Activated CD8-positive, alpha-beta memory T cell treated with anti-CD3 and anti-CD28 coated beads, Interleukin-2, amount 50 U/mL, for 24 hours (primary cell): ENCODE measurements at regions not wholly inside any gene's neighbourhood (a gene's known extent, or its start where the extent isn't known, plus 50 kb on each side); places are given as distances from the start of the nearest gene placed in this dataset.

Experiments used
- DNase-seq: peaks from one replicate; pipeline ENCODE4 v3.0.0-alpha.2; 2020; ENCODE audit errors: extremely low read depth

- no peak for DNase-seq
Measured at GRCh38 chr1:38718031-38718430, 141.5 kb downstream of the RRAGC start.

DNA sequence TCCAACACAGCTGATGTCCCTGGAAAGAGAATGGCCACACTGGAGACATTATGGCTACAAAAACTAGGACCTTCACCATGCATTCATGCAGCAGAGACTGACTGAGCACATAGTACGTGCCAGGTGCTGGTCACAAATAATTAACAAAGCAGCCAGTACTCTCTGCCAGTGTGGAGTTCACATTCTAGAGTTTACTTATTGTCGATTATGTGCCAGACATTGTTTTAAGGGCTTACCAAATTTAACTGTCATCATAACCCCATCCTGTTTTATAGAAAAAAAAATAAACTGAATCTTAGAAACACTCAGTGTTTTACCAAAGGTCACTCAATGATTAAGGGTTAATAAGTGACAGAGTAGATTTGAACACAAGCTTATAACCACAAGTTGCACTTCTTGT lies 143.3 kb downstream of the RRAGC start:
- DNase-seq = no peak

DNA sequence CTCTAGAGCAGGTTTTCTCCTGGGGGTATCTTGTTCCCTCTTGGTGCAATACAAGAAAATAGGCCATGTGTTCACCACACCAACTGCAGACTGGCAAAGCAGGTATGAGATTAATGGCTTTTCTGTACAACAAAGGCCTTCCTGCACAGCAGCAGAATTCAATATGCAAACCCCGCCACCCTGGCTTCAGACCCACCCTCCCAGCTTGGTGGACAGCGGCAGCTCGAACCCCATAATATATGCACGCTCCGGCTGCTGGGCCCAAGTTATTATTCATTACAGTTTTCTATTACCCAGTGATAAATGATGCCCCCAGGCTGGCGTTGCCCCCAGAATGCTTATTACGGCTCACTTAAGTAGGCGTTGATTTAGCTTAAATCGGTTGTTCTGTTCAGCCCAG lies 144.2 kb downstream of the RRAGC start:
- DNase-seq = no peak

DNA sequence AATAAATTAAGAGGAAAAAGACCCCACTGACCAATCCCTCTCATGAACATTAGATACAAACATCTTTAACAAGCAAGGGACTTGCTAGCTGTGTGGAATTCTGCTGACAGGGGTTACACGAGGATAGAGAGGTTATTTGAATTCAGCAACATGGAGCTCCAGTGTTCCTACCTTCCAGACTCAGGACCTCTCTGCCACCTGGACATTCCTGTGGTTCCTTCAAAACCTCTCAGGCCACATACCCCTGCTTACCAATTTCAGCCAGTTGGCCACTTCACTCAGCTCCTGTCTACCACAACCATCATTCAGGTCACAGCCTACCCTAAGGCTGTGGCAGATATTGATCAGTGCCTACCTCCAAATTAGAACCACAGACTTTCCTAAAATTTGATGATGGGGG lies 147.5 kb downstream of the RRAGC start:
- DNase-seq = no peak

DNA sequence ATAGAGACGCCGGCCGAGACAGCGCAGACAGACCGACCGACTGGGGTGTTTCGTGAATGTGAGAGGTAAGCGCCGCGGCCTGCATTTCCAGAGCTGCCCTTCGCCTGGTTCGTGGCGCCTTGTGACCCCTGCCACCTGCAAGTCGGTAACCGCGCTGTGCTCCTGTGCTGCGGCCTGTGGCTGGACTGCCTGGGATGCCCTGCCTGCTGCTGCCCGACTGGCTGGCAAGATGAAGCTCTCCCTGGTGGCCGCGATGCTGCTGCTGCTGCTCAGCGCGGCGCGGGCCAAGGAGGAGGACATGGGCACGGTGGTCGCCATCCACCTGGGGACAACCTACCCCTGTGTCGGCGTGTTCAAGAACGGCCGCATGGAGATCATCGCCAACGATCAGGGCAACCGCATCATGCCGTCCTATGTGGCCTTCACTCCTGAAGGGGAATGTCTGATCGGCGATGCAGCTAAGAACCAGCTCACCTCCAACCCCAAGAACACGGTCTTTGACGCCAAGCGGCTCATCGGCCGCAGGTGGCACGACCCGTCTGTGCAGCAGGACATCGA lies 150.8 kb downstream of the RRAGC start:
- DNase-seq = no peak

- no peak for DNase-seq
Measured at GRCh38 chr1:38701088-38701487, 158.5 kb downstream of the RRAGC start.

DNA sequence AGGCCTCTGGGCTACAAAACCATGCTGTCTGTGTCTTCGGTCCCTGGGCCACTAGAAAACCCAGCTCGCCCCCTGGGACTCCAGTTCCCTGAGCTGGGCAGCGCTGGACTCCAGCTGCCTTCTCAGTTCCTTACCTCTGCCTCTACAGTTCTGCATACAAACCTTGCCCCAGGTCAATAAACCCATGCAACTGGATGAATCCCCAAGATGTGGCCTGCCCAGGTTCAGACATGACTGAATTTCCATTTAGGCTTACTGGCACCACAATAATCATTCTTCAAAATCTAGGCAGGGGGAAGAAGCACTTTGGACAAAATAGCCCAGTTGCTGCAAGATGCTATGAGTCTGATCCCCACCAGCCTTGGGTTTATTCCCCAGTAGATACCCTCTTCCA lies 159.5 kb downstream of the RRAGC start:
- DNase-seq = no peak

- DNase-seq = no peak
Measured at GRCh38 chr1:38699330-38700076, 160.1 kb downstream of the RRAGC start.

DNA sequence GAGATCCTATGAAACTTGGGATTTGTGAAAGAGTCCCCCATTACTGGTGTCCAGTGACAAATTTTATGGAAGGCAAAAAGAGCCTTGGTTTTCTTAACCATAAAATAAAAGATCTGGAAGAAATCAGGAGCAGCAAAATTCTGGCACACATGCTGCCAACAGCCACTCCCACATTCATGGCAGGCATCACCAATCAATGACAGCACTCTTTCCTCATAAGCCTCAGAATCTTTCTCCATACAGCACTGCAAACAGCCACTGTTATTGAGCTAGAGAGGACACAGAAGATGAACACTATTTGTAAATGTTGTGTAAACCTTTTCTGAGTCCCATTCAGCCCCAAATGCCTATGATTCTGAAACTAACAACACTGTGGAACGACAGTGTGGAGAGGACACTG lies 162.2 kb downstream of the RRAGC start:
- no peak for DNase-seq

DNA sequence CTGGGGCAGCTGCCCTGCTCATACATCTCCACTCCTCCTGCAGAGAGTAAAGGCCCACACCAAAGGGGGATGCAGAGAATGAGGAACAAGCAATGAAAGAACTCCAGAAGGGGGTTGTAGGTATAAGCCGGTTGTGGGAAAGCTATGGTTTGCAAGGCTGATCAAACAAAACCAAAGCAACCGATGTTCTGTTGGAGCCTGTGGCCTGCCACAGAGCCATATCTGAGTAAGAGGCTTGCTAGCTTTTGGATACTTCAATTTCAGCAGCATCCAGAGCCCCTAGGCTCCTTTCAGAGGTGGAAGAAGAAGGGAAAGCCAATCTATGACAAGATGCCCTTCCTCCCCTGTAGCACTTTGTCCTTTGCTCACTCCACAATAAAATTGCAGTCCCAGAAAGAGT lies 163.2 kb downstream of the RRAGC start:
- DNase-seq = no peak

DNA sequence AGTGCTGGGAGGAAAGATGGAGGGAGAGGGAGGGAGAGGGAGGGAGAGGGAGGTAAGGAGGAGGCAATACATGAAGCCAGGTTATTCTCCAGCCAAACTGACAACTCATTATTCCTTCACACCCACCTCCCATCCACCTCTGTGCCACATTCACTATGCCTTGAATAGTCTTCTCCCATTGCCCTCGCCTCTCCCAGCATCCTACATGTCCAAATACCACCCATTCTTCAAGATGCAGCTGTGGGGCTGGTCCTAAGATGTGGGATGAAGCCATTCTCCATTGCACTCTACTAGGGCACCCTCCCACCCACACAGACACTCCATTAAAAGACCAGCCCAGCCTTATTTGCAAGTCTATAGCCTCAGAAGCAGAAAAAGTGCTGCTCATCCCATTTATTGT lies 165.8 kb downstream of the RRAGC start:
- no peak for DNase-seq

DNA sequence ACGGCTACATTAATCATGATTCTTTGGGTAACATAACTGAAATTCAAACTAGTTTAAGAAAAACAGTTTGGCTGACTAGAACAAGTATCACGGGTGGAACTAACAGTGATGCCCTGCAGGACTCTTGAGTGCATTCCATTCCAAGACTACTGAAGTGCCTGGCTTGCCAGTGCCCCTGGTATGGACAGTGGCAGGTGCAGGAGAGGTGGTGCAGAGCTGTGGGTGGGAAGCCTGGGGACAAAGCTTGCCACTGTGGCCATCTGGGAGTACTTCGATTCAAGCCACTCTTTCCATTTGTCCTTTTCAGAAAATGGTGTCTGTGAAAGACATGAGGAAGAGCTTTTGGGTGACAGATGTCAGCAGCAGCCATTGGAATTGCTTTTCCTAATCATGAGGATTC lies 166.5 kb downstream of the RRAGC start:
- DNase-seq = no peak

DNA sequence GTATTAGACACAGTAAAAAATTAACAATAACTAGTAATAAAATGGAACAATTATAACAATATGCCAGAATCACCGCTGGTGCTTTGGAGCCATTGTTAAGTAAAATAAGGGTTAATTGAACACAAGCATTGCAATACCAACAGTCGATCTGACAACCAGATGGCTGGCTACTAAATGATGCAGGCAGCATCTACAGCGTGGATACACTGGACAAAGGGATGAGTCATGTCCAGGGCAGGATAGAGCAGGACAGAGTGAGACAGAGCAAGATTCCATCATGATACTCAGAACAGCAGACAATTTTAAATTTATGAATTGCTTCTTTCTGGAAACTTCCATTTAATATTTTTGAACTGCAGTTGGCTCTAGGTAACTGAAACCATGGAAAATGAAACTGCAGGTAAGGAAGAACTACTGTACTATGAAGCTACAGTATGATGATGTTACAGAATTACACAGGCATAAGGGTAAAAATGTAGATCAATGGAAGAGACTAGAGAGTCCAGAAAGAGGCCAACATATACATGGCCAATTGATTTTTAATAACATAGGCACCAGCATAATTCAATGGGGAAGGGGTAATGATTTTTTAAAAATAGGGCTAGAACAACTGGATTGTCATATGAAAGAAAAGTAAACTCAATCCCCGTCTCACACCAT lies 168.7 kb downstream of the RRAGC start:
- no peak for DNase-seq

DNA sequence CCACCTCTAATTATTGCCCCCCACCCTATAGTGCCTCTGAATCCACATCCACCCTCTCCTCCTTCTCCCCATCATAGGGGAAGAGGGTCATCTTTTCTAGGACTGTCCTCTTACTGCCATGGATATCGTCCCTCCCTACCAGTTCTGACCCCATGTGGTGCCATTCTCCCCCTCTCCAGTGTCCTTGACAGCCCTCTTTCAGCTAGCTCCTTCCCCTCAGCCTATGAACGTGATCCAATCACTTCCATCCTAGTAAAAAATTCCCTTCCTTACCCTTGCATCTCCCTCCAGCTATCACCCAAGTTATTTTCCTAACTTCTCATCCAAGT lies 172.7 kb downstream of the RRAGC start:
- DNase-seq = no peak

GRCh38 chr1:38686167-38686926 lies 173.2 kb downstream of the RRAGC start:
- DNase-seq = no peak

GRCh38 chr1:38685388-38685787 lies 174.2 kb downstream of the RRAGC start:
- no peak for DNase-seq

DNA sequence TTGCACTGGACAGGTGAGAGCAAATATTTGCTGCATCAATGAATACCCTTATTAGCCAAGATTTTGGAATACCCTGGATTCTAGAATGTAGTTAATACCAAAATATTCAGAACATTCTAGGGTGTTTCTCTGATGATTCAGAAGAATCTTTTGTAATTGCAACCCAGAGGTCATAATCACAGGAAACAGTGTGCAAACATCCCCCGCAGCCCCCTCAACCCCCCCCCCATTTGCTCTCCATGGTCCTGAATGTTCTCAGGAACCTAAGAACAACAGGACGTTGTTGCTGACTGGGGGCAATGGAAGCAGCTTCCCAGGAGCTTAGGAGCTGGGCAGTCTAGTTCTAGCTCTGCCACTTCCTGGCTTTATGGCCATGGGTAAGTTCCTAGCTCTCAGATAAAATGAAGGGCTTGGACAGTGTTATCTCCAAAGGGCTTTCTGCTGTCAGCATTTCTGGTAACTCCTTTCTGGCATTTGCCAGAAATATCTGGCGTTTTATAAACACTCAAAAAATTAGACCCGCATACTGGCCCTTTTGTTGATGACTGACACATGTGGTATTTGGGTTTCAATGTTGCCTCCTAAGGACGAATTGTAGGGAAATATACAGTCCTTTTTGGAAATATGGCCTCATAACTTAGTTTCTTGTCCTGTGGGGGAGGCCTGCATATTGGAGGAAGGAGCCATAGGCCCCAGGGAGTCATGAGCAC lies 178.6 kb downstream of the RRAGC start:
- no peak for DNase-seq

DNA sequence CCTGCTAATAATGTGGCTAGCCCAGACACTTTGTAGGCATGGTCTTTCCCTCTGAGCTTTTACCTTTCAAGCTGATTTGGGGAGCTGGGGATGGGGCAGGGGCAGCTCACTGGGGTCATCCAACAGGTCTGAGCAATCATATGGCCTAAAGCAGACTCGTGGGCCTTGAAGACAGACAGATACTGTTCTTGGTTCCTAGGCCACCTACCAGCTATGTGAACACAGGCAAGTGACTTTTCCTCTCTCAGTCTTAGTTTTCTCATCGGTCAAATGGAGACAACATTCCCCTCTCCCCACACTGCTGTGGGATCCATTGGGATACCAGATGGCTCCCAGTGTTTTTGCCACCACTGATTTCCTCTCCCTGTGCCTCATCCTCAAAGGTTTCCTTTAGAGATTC lies 181.8 kb downstream of the RRAGC start:
- DNase-seq = no peak

DNA sequence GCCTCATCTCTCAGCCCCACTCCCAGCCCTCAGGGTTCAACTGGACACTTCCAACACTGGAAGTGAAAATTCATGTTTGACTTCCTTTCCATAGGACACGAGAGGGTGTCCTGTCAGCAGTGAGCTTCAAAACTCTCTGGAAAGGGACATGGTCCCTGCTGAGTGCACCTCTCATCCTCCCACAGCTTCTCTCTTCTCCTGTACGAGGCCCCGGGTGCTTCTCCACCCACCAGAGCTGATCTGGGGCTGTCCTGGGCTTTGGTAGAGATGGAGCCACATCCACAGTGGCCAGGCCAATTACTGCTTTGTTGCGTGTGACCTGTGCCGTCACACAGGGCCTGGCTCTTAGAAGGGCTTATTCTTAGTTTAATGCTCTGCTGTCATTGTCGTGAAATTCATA lies 182.3 kb downstream of the RRAGC start:
- no peak for DNase-seq

GRCh38 chr1:38672692-38673091 lies 186.9 kb downstream of the RRAGC start:
- DNase-seq = no peak

GRCh38 chr1:38671221-38671620 lies 188.4 kb downstream of the RRAGC start:
- DNase-seq = no peak

GRCh38 chr1:38670544-38671122 lies 188.9 kb downstream of the RRAGC start:
- no peak for DNase-seq
